ENCODE measurements at regions not wholly inside any gene's neighbourhood (a gene's known extent, or its start where the extent isn't known, plus 50 kb on each side); places are given as distances from the start of the nearest gene placed in this dataset.

DNA sequence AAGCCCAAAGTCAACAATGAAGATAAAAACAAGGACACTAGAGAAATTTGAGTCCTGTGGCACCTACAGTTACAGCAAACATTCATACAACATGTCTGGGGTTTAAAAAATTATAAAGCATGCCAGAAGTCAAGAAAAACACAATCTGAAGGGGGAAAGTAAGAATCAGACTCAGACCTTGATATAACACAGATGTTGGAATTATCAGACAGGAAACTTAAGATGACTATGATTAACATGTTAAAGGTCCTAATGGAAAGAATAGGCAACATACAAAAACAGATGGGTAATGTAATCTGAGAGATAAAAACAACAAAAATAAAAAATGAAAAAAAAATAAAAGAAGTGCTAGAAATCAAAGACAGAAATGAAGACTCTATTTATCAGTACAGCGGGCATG is 446.5 kb downstream of the SPRY1 start:
- TF ChIP-seq, protein P1, sequence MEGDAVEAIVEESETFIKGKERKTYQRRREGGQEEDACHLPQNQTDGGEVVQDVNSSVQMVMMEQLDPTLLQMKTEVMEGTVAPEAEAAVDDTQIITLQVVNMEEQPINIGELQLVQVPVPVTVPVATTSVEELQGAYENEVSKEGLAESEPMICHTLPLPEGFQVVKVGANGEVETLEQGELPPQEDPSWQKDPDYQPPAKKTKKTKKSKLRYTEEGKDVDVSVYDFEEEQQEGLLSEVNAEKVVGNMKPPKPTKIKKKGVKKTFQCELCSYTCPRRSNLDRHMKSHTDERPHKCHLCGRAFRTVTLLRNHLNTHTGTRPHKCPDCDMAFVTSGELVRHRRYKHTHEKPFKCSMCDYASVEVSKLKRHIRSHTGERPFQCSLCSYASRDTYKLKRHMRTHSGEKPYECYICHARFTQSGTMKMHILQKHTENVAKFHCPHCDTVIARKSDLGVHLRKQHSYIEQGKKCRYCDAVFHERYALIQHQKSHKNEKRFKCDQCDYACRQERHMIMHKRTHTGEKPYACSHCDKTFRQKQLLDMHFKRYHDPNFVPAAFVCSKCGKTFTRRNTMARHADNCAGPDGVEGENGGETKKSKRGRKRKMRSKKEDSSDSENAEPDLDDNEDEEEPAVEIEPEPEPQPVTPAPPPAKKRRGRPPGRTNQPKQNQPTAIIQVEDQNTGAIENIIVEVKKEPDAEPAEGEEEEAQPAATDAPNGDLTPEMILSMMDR (IDR thresholded peaks at IDR 0.05) = no peak
- no peak for TF ChIP-seq POLR2AphosphoS5 (IDR thresholded peaks at IDR 0.05)
- no peak for TF ChIP-seq POLR2A (IDR thresholded peaks at IDR 0.05)

Measured in suprapubic skin (tissue), 4 donors.